Activated gamma-delta T cell treated with anti-CD3 and anti-CD28 coated beads, Interleukin-2, amount 50 U/mL, for 16 hours (primary cell): ENCODE measurements at regions not wholly inside any gene's neighbourhood (a gene's known extent, or its start where the extent isn't known, plus 50 kb on each side); places are given as distances from the start of the nearest gene placed in this dataset.
"Not testable (repeated sequence)": the region's sequence is repeated elsewhere in the genome, so short reads cannot be mapped to it uniquely, and the experiment has no call there.

ENCODE experiments used
- DNase-seq: peaks from one replicate; pipeline ENCODE4 v3.0.0-alpha.2; 2020; ENCODE audit warnings: low read depth

DNA sequence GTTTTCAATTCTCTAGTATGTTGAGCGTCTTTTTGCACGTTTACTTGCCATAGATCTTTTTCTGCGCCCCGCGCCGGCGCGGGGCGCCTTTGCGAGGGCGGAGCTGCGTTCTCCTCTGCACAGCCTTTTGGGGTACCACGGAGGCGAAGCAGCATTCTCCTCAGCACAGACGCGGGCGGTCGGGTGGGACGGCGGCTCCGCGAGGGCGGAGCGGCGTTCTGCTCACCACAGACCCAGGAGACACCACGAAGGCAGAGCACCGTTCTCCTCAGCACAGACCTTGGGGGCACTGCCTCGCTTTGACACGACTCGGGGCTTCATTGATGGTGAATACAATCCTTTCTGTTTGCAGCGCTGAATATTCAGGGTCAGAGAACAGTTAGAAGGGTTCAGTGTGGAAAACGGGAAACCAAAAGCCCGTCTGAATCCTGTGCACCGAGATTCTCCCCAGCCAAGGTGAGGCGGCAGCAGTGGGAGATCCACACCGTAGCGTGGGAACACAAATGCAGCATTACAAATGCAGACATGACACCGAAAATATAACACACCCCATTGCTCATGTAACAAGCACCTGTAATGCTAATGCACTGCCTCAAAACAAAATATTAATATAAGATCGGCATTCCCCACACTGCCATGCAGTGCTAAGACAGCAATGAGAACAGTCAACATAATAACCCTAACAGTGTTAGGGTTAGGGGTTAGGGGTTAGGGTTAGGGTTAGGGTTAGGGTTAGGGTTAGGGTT lies 190.7 kb upstream of the VIPR2 start:
- DNase-seq = not testable (repeated sequence)

DNA sequence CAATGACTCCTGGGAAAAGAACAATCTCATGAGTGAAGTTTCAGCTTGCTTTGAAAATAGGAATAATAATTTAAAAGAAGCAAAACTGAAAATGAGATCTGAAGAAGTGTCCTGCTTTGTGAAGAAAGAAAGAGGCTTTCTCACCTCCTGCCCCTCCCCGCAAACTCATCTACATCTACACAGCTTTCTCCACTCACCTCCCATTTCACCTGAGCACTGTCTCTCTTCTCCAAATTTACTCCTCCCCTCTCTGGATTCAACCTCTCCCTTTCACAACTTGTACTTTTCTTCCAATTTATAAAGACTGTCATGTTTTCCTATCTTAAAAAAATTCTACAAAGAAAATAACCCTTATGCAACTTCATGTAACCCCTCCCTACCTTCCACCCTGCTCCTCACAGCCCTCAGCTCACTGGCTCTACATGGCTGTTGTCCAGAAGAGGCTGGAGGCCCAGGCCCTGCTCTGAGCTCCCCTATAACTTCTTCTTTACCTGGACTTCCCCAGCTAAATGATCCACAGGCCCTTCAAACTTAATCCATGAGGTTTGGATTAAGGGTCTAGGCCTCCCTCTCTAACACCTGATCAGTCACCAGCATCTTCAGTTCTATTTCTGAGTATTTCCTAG lies 188.3 kb upstream of the VIPR2 start:
- not testable (repeated sequence) for DNase-seq

DNA sequence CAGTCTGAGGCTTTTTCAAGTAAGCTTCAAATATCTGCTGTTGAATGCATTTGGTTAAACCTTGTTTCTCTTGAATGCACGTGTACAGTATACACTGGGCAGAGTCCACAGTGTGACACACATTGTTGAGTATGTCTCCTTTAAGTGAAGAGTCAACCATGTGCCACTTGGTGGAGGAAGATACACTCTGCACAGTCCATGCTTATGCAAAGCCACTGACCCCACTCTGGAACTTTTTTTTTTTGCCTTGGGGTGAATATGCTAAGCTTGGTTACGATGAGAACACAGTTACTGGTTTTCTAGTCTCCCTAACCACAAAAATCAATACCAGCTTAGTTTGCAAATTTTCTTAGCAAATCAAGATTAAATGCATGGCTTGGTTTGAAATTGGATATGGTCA lies 186.8 kb upstream of the VIPR2 start:
- DNase-seq = no peak

DNA sequence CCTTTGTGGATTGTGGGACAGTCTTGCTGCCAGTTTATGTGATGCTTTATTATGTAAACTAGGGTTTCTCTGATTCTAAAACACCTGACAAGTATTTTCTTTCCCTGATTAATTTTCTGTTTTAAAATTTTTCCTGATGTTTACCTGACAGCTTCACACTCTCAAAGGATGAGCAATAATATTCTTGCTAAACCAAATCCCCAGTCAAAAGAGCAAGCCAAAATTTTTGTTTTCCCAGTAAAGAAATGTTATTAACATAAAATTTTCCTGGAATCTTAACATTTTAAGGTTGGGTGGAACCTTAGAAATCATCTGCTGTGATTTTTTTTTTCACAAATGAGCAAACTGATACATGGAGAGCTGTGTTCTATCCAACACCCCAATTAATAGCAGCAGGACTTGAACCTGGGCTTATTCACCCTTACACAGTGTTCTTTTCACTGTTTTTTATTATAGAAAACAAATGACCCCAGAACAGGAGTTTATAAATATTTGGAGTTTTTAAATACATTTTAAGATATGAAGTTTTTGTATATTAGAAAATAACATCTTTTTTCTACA lies 185.2 kb upstream of the VIPR2 start:
- DNase-seq = no peak

DNA sequence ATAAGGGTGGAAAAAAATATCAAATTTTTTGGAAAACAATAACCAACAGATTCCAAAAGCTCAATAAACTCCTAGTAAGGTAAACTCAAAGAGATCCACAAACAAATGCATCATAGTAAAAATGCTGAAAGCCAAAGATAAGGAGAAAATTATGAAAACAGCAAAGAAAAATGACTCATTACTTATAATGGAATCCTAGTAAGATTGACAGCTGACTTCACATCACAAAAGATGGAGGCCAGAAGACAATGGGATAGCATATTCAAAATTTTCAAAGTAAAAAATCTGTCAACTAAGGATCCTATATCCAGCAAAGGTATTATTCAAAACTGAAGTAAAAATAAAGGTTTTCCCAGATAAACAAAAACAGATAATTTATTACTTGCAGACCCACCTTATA lies 183.4 kb upstream of the VIPR2 start:
- DNase-seq = no peak

DNA sequence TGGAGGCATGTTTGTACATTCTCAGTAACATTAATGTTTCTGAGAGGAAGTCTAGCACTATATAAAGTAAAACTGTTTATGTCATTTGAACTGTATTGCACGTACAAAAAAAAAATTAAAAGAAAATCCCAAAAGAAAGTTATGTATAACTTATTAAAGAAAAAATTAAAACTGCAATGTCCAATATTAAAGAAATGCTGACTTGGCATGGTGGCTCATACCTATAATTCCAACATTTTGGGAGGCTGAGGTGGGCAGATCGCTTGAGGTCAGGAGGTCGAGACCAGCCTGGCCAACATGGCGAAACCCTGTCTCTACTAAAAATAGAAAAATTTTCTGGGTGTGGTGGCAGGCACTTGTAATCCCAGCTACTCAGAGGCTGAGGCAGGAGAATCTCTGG lies 178.7 kb upstream of the VIPR2 start:
- no peak for DNase-seq

DNA sequence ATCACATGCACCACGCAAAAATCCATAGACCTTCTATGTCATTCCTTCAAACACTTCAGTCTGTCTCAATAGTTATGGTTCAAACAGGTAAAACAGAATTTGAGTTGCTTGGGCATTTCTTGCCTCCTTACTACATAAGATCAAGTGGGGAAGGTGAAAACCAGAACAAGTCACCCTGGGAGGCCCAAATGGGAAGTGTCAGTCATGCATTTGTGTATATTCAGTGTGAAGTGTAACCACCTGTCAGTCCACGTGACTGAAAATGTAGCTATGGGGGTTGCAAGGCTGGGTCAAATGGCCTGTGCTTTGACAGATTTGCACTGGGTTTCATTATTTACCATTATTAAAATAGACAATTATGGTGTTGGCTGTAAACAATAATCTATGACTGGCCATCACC lies 176.6 kb upstream of the VIPR2 start:
- no peak for DNase-seq

DNA sequence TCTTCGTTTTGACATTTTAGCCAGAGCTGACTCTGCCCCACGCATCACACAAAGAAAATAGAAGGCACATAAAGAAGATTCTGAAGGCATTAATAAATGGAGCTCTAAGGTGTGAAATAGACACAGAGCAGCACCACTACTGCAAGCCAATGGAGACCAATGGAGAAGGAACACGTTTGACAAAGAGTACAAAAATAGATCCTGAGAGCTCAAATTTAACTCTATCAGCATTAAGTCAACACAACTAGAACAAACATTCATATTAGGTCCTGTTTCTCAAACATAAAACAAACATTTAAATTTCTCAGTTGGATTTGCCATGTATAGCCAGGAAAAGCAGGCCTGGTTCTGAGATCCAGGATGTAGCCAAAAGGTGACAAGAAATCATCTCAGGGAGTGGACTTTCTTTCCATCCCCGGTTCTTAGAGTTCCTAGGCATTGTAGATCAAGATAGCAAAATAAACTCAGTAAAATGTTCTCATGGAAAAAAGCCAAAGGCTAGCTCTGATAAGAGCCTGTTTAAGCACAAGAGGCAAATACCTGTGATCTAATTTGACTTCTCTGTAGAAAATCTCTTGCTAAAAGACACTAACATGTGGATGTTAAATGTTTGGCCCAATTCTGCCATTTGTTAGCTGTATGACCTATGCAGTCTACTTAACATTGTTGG lies 174.2 kb upstream of the VIPR2 start:
- no peak for DNase-seq

DNA sequence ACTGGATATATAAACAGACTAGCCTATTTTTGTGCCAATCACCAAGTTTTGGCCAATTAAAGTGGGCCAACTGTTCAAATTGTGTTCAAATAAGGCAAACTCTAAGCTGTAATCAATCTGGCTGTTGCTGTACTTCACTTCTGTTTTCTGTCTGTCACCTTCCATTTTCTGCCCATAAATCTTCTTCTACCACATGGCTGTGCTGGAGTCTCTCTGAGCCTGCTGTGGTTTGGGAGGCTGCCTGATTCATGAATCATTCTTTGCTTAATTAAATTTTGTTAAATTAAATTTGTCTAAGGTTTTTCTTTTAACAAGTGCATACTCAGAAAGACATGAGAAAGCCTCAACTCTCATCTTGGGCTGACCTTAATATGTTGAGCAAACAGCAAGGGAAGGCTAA lies 172.6 kb upstream of the VIPR2 start:
- no peak for DNase-seq

DNA sequence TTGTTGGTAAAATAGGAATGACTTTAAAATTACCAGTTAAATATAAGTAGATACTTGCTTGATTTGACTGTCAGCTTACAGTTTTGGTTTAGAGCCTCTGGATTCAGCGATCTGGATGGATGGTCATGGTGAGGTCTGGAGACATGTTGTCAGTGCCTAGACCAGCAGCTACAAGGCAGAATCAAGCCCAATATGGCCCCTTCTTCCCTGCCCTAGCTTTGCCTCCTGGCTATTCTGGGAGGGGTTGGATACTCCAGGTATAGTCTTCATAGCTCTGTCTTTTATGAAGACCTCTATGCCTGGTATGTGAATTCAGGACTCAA lies 166.5 kb upstream of the VIPR2 start:
- no peak for DNase-seq

DNA sequence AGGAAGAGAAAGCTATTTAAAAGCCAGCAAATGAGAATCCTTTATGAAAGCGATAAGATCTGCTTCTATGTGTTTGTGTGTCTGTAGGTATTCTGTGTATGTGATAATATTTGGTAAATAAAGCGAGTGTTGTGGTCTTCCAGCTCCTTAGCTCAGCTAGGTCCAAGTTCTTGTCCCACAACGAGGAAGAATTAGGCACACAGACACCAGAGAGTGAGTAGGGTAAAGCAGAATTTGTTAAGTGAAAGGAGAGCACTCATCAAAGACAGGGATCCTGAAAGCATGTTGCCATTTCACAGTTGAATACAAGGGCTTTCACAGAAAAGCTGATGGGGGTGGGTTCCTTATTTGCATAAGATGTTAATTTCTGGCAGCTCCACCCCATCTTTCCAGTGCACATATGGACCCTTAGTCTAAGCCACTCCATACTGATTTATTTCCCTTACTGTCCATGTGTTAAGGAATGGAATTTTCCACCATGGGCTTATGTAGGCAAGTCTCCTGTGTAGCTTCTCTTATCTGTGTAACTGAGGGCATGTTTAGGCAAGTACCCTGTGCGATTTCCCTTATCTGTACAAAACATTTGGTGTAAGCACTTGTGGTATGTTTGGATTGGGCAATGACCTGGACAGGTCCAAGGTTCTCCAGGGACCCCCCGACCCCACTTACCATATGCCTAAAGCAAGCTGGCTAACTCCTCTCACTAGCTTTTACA lies 165.9 kb upstream of the VIPR2 start:
- no peak for DNase-seq

DNA sequence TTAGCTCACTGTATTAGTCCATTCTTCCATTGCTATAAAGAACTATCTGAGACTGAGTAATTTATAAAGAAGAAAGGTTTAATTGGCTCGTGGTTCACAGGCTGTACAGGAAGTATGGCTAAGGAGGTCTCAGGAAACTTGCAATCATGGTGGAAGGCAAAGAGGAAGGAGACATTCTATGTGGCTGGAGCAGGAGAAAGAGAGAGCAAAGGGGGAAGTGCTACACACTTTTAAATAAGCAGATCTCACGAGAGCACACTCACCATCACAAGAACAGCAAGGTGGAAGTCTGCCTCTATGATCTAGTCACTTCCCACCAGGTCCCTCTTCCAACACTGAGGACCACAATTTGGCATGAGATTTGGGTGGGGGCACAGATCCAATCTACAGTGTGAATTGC lies 164.5 kb upstream of the VIPR2 start:
- not testable (repeated sequence) for DNase-seq

DNA sequence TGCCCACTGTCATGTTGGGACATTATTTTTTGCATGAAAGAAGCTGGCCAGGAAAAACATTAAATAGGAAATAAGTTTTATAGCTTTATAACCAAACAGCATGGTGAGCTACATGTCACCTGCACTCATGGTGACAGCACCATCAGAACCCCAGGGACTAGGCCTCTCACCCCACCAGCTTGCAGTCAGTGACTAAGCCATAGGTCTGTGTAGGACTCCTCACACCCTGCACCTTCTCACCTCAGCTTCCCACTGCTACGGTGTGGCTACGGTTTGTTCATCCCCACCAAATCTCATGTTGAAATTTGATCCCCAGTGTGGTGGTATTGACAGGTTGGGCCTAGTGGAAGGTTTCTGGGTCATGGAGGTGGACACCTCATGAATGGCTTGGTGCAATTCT lies 161.3 kb upstream of the VIPR2 start:
- DNase-seq = no peak

DNA sequence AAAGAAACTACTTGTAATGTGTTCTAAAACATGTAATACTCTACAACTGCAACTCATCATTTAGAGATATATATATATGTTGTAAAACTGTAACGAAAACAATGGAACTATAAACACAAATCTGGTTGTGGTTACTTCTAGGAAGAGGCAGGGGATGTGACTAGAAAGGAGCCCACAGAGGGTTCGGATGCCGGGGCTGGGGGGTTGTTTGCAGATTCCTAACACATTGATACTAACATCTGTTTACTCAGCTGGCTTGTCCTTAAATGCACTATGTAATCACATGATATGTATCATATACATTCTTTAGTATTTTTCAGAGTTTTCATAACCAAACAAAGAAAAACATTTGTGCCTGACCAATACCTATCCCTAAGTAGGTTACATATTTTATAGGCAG lies 160.5 kb upstream of the VIPR2 start:
- not testable (repeated sequence) for DNase-seq

DNA sequence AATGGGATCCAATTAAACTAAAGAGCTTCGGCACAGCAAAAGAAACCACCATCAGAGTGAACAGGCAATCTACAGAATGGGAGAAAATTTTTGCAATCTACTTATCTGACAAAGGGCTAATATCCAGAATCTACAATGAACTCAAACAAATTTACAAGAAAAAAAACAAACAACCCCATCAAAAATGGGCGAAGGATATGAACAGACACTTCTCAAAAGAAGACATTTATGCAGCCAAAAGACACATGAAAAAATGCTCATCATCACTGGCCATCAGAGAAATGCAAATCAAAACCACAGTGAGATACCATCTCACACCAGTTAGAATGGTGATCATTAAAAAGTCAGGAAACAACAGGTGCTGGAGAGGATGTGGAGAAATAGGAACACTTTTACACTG lies 158.8 kb upstream of the VIPR2 start:
- DNase-seq = not testable (repeated sequence)

DNA sequence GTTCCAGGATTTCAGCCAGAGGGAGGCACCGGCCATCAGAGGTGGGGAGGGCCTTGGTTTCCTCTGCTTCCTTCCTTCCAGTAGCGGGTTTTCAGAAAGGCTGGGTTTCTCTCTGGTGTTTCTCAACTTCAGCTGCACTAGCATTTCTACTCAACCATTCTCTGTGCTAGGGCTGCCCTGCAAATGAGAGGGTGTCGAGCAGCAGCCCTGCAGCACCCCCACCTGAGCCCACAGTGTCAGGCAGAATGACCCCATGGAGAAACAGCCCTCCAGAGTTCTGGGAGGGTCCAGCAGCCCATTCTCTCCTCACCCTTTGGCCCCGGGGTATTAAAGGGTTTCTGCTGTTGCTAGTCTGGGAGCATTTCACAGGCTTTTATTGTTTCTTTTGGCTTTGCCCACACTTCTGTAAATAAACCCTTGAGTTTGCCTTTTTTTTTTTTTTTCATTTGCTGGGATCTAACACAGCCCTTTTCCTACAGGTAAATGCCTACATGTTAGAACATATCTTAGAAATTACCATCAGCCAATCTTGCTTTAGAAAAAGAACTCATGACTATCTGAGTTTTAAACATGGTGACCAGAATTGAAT lies 151.5 kb upstream of the VIPR2 start:
- DNase-seq = no peak

DNA sequence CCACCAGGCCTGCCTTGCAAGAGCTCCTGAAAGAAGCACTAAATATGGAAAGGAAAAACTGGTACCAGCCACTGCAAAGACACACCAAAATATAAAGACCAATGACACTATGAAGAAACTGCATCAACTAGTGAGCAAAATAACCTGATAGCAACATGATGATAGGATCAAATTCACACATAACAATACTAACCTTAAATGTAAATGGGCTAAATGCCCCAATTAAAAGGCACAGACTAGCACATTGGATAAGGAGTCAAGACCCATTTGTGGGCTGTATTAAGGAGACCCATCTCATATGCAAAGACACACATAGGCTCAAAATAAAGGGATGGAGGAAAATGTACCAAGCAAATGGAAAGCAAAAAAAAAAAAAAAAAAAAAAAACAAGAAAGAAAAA lies 141.8 kb upstream of the VIPR2 start:
- not testable (repeated sequence) for DNase-seq

DNA sequence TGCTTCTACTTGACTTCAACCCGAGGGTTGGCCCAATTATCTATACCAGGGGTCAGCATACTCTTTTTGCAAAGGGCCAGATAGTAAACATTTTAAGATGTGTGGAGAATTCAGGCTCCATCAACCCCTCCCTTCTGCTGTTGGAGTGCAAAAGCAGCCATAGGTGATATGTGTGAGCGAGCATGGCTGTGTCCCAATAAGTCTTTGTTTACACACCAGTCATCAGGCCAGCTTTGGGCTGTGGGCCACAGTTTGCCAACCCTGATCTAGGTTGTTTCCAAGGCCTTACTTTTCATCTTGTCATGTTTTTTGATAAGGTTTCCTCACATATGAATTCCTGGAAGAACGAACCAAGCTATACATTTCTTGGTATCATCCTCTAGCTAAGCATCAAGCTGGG lies 136.9 kb upstream of the VIPR2 start:
- no peak for DNase-seq

DNA sequence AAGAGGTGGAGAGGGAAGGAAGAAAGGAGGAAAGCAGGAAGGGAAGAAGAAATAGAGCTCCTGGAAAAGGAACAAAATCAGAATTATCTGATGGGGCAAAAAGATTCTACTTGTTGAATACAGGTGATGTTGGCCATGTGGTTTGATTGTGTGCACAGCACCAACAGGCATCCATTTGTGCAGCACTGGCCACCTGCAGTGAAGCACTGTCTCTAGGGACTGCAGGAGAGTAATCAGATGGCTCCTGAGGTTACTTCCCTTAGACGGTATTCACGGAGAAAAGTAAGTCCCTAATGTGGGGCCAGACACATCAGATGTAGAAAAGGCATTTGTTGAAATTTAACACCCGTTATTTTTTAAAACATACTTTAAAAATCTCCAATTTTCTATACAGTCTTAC lies 135.3 kb upstream of the VIPR2 start:
- no peak for DNase-seq

DNA sequence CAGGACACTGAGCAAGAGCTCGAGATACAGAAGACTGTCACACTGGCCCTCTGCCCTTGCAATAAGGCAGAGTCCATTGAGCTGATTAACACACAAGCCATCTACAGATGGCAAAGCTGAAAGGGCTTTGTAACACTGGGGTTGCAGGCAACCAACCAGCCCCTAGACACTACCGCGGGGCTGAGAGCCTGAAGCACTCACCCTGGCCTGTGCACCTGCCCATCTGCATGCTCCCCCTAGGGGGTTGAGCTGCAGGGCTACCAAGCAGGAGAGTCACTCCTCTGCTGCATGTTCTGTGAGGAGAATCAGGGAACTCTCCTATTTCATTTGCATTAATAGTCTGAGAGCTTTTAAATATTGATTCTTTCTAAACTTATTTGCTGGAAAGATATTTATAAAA lies 128.1 kb upstream of the VIPR2 start:
- DNase-seq = no peak

DNA sequence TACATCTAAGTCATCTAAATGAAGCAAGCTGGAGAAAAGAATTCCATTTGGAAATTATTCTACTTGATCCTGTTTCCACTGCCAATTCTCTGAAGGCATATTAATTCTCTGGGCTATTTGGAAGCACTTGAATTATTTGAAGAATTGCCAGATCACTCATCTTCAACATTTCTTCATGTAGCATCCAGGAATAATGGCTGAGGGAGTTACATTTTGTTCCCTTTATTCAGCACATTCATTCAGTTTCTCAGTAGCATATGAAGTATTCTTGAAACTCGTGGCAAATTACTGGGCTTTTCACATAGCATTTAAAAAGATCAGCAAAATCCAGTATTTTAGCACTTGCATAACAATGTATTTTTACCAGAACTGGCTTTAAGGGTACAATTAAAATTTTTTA lies 127.1 kb upstream of the VIPR2 start:
- DNase-seq = no peak

DNA sequence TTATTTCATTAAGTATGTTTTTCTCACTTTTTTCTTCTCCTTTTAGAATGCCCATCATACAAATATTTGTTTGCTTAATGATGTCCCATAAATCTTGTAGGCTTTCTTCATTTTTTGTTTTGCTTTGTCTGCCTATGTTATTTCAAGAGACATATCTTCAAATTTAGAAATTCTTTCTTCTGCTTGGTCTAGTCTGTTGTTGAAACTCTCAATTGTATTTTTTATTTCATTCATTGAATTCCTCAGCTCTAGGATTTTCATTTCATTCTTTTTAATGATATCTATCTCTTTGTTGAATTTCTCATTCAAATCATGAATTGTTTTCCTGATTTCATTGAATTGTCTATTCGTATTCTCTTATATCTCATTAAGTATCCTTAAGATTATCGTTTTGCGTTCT lies 125.1 kb upstream of the VIPR2 start:
- DNase-seq = no peak
